MG63 (cell line): ENCODE measurements at regions not wholly inside any gene's neighbourhood (a gene's known extent, or its start where the extent isn't known, plus 50 kb on each side); places are given as distances from the start of the nearest gene placed in this dataset.

Experiments
- DNase-seq: peaks from one replicate; pipeline ENCODE4 v3.0.0-alpha.2; 2020
- H3K27me3 ChIP-seq: fragments of 250-450 bp; sonication (Bioruptor Pico); 2 replicates; pipeline ENCODE4 v1.5.1; 2020; ENCODE audit warnings: mild to moderate bottlenecking, moderate library complexity
- H3K36me3 ChIP-seq: fragments of 250-450 bp; sonication (Bioruptor Pico); 2 replicates; pipeline ENCODE4 v1.5.1; 2020; ENCODE audit warnings: mild to moderate bottlenecking, moderate library complexity
- H3K4me3 ChIP-seq: fragments of 250-450 bp; sonication (Bioruptor Pico); 2 replicates; pipeline ENCODE4 v1.5.1; 2020; ENCODE audit warnings: mild to moderate bottlenecking, moderate library complexity
- H3K9me3 ChIP-seq: fragments of 250-450 bp; sonication (Bioruptor Pico); 2 replicates; pipeline ENCODE4 v1.5.1; 2020; ENCODE audit warnings: mild to moderate bottlenecking, moderate library complexity

DNA sequence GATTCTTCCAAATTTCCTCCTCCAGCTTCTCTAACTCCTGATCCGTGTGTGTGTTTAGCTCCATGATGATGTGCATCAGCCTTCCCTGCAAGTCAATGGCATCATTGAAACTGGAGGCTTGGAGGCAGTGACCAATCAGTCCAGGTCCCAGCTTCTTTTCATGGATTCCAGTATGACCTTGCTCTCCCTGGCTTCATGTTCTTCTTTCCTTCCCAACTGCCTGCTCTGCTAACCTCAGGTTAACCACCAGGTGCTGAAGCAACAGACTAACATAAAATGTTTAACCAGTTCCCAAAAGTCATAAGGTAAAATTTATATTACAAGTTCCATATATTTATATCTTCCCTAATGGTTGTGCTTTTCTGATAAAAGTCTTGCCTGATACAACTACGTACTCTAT is 512.8 kb upstream of the EPHA7 start:
- no peak overlapping the region for H3K4me3 ChIP-seq
- H3K27me3 ChIP-seq: no peaks in the 10 kb centered on the region
- DNase-seq: no peak
- H3K36me3 ChIP-seq: no peaks in the 10 kb centered on the region
- no peaks in the 10 kb centered on the region for H3K9me3 ChIP-seq

DNA sequence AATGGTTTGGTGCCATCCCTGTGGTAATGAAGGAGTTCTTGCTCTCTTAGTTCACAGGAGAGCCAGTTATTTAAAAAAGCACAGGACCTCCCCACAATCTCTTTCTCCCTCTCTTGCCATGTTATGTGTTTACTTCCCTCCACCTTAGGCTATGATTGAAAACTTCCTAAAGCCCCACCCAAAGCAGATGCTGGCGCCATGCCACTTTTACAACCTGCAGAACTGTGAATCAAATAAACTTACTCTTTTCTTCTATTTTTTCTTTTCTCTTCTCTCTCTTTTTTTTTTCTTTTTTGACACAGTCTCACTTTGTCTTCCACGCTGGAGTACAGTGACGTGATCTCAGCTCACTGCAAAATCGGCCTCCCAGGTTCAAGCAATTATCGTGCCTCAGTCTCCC is 508.4 kb upstream of the EPHA7 start:
- no peaks in the 10 kb centered on the region for H3K9me3 ChIP-seq
- H3K36me3 ChIP-seq: no peaks in the 10 kb centered on the region
- no peaks in the 10 kb centered on the region for H3K27me3 ChIP-seq
- H3K4me3 ChIP-seq: peak overlapping the region; percentile 12
- DNase-seq: peak; percentile 5

DNA sequence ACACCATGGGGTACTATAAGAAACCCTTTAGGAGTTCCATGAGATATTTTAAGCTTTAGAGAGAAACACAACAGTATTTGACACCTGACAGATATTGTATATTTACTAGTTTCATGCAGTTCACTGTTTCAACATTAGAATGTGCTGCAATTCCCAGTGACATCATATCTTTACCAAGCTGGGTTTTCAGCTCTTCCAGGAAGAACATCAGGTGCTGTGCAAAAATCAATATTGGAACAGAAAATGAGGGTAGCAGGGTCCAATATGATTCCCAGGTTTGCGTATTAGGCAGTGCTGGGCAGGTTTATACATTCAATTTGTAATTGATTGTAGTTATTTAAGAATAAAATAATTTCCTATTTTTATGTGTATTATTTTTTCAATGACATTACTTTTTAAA is 500.0 kb upstream of the EPHA7 start:
- no peak for DNase-seq
- Histone ChIP-seq H3K36me3 (no peaks in the 10 kb centered on the region), H3K4me3 (no peak overlapping the region), H3K9me3 (peaks cover 3% of the 10 kb centered on the region), H3K27me3 (no peaks in the 10 kb centered on the region)

DNA sequence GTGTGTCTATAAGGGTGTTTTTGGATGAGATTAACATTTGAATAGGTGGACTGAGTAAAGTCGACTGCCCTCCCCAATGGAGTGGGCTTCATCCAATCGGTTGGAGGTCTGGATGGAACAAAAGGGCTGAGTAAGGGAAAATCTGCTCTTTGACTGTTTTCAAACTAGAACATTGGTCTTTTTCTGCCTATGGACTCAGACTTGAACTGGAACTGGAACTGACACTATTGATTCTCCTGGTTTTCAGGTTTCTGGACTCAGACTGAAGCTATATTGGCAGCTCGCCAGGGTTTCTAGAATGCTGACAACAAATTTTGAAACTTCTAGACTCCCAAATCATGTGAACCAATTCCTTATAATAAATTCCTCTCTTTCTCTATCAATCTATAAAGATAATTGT is 498.9 kb upstream of the EPHA7 start:
- H3K9me3 ChIP-seq: peaks cover 3% of the 10 kb centered on the region
- no peaks in the 10 kb centered on the region for H3K27me3 ChIP-seq
- no peak for DNase-seq
- no peaks in the 10 kb centered on the region for H3K36me3 ChIP-seq
- H3K4me3 ChIP-seq: no peak overlapping the region

DNA sequence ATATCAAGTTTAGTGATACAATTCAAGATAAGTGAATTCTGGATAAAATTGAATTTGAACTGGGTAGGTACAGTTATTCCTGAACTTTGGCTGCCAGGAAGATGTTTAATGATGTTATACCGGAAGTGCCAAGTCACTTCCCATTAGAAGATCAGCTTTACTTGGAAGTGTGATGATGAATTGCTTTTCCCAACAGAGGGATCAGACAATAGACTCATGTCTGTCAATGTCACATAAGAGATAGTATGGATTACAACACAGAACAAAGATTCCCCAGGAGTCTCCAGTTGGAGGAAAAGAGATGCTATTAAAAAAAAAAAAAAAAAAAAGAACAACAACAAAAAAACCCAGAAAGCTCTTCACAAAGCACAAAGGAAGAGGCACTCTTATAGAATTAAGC is 497.9 kb upstream of the EPHA7 start:
- Histone ChIP-seq H3K9me3 (peaks cover 3% of the 10 kb centered on the region), H3K4me3 (no peak overlapping the region), H3K27me3 (no peaks in the 10 kb centered on the region), H3K36me3 (no peaks in the 10 kb centered on the region)
- DNase-seq: no peak

DNA sequence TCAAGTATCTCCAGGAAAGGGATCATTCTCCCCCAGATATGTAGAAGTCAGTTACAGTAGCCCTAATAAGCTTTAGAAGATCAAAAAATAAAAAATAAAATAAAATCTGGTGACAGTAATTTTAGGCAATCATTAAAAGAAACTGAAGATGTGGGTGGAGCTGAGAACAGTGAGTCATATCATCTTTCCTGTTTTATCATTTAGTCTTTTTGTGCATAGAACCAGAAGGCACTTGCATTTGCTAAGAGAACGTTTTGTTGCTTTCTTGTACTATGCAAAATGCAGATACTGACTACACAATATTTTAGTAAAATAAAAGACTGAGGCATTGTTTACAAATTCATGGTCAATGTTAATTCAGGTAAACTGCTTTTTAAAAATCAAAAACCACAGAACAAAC is 497.4 kb upstream of the EPHA7 start:
- Histone ChIP-seq H3K27me3 (no peaks in the 10 kb centered on the region), H3K36me3 (no peaks in the 10 kb centered on the region), H3K4me3 (no peak overlapping the region), H3K9me3 (peaks cover 3% of the 10 kb centered on the region)
- no peak for DNase-seq

DNA sequence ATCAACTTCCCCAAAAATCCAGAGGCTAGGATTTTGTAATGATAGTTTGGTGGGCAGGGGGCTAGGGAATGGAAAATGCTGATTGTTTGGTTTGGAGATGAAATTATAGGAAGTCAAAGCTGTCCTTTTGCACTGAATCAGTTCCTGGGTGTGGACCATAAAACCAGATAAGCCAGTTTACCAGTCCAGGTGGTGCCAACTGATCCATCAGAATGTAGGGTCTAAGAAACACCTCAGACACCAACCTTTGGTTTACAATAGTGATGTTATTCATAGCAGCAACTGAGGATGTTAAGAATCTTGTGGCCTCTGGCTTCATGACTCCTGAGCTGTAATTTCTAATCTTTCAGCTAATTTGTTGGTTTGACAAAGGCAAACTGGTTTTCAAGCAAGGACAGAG is 496.6 kb upstream of the EPHA7 start:
- no peak overlapping the region for H3K4me3 ChIP-seq
- H3K27me3 ChIP-seq: no peaks in the 10 kb centered on the region
- no peak for DNase-seq
- H3K36me3 ChIP-seq: no peaks in the 10 kb centered on the region
- peaks cover 3% of the 10 kb centered on the region for H3K9me3 ChIP-seq

DNA sequence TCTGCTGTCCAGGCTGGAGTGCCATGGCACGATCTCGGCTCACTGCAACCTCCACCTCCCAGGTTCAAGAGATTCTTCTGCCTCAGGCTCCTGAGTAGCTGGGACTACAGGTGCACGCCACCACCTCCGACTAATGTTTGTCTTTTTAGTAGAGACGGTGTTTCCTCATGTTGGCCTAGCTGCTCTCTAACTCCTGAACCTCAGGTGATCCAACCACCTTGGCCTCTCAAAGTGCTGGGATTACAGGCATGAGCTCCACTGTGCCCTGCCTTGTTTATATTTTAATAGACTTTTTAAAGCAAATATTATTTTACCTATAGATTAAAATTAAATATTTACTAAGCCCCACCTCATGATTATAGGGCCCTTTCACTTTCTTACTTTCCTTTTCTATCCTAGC is 483.2 kb upstream of the EPHA7 start:
- H3K27me3 ChIP-seq: no peaks in the 10 kb centered on the region
- H3K36me3 ChIP-seq: no peaks in the 10 kb centered on the region
- no peaks in the 10 kb centered on the region for H3K9me3 ChIP-seq
- no peak overlapping the region for H3K4me3 ChIP-seq
- no peak for DNase-seq

DNA sequence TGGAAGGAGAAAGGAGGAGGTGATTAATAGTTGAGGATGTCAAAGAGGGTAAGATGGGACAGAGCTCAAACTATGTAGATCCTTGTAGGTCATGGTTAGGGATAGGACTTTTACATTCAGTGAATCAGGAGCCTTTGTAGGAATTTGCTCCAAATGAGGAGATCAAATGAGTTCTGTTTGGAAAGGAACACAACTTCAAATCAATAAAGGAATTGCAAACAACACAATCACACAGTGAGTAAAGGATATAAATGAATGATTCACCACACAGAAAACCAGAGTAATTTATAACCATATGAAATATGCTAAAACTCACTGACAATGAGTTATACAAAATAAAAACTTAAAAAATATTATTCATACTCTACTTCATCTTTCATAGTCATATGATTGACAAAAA is 480.8 kb upstream of the EPHA7 start:
- DNase-seq: no peak
- no peak overlapping the region for H3K4me3 ChIP-seq
- H3K27me3 ChIP-seq: no peaks in the 10 kb centered on the region
- H3K9me3 ChIP-seq: no peaks in the 10 kb centered on the region
- H3K36me3 ChIP-seq: no peaks in the 10 kb centered on the region

DNA sequence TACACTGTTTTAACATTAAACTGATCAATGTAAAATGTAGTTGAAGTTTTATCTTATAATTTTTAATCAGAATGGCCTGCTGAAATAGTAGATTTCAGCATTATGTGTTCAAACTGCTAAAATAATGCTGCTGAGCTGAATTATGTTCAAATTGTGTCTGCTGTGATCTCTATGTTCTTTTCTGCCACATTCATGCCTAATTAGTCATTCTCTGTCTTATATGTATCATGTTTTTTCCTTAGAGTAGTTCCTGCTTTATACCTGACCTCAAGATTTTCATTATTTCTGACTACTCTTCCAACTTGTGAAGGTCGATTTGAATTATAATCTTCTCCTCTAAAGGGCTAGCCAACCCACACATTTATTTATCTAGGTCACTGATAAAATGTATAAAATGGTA is 476.7 kb upstream of the EPHA7 start:
- H3K36me3 ChIP-seq: no peaks in the 10 kb centered on the region
- DNase-seq: no peak
- no peaks in the 10 kb centered on the region for H3K9me3 ChIP-seq
- no peaks in the 10 kb centered on the region for H3K27me3 ChIP-seq
- H3K4me3 ChIP-seq: no peak overlapping the region

DNA sequence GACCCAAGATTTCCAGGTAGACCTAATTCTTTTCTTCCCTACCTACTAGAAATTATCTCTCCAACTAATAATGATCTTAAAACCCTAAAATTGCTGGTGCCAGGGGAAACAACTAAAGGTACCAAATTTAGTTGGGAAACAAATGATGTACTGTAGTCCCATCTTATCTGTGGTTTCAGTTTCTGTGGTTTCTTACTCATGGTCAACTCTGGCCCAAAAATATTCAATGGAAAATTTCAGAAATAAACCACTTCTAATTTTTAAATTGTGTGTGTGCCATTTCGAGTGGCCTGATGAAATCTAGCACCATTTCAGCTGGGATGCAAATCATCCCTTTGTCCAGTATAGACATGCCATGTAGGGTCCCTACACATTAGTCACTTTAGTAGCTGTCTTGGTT is 475.2 kb upstream of the EPHA7 start:
- Histone ChIP-seq H3K36me3 (no peaks in the 10 kb centered on the region), H3K27me3 (no peaks in the 10 kb centered on the region), H3K4me3 (no peak overlapping the region), H3K9me3 (no peaks in the 10 kb centered on the region)
- no peak for DNase-seq

DNA sequence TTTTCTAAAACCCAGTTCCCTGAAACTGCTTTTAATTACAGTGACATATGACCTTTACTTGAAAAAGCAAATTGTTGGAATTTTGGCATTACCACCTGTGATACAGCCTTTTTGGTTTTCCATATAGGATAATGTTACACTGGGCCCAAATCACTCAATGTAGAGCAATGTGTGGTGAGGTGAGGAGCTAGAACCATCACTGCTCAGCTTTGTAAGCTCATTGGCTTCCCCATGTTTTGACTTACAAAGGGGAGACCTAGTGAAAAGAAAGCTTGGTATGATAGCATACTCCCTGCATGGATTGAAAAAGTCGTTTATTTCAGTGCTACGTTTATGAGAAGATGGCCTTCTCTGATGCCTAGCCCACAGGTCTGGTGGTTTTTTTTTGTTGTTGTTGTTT is 470.4 kb upstream of the EPHA7 start:
- no peak overlapping the region for H3K4me3 ChIP-seq
- H3K9me3 ChIP-seq: no peaks in the 10 kb centered on the region
- H3K36me3 ChIP-seq: no peaks in the 10 kb centered on the region
- no peak for DNase-seq
- no peaks in the 10 kb centered on the region for H3K27me3 ChIP-seq

DNA sequence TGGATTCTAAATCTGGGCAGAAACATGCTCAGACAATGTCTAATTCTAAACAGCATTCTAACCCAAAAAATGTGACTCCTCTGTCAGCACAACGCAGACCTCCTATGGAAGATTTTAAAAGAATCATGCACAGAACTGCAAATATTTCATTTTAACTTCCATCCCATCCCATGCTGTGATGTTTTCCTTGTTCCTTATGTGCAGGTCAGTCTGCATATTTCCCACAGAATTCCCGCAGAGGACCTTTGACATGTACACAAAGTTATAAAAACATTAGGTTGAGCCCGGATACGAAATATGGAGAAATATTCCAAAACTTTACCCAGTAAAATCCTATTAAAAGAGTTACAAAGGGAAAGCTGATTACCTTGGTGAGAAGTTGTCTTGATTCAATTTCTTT is 467.1 kb upstream of the EPHA7 start:
- no peaks in the 10 kb centered on the region for H3K36me3 ChIP-seq
- H3K9me3 ChIP-seq: no peaks in the 10 kb centered on the region
- H3K4me3 ChIP-seq: no peak overlapping the region
- no peaks in the 10 kb centered on the region for H3K27me3 ChIP-seq
- DNase-seq: no peak

DNA sequence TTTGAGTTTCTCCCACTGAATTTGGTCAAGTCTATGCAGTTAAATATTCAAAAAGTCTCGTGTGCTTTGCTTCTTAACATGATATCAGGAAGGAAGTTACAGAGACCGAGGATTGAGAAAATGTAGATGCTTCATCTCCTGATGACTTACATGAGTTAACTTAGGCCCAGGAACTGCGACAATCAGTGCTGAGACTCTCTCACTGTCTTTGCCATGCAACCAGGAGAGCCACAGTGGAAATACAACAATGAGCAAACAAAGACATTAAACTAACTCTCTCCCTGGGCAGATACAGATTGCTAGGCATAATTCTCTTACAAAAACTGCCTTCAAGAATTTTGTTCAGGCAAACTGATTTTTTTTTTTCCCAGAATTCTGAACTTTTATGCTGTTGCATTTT is 440.6 kb upstream of the EPHA7 start:
- no peak overlapping the region for H3K4me3 ChIP-seq
- no peak for DNase-seq
- no peaks in the 10 kb centered on the region for H3K27me3 ChIP-seq
- no peaks in the 10 kb centered on the region for H3K9me3 ChIP-seq
- no peaks in the 10 kb centered on the region for H3K36me3 ChIP-seq

DNA sequence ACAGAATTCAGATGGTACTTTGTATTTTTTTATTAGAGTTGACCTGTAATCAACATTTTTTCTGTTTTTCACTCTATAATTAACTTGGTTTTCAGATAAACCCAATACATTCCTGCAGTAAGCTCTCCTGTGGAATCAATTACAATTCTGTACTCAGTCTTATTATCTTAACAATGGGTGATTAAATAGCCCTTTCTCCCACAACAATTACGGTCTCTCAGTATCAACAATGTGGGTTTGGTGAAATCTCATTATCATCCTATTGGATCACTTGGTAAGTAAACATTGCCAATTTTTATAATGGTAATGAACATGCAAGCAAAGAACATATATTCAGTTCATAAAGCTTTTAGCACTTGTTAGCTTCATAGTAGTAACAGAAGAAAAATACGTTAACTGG is 438.9 kb upstream of the EPHA7 start:
- no peak for DNase-seq
- no peaks in the 10 kb centered on the region for H3K27me3 ChIP-seq
- no peaks in the 10 kb centered on the region; the same call in 1 of the 2 replicates for H3K9me3 ChIP-seq
- no peak overlapping the region for H3K4me3 ChIP-seq
- H3K36me3 ChIP-seq: no peaks in the 10 kb centered on the region

DNA sequence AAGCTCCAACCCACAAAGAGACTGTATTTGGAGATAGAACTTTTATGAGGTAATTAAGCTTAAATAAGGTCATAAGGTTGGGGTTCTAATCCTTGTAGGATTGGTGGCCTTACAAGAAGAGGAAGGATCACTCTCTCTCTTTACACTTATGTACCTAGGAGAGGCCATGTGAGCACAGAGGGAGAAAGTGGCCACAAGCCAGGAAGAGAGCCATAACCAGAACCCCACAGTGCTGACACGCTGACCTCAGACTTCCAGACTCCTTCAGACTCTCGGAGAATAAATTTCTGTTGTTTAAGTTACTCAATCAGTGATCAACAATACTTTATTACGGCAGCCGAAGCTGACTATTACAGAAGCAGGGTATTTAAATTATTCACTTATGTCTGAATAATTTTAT is 430.5 kb upstream of the EPHA7 start:
- Histone ChIP-seq H3K36me3 (no peaks in the 10 kb centered on the region), H3K27me3 (no peaks in the 10 kb centered on the region), H3K4me3 (no peak overlapping the region), H3K9me3 (no peaks in the 10 kb centered on the region; the same call in none of the 2 replicates)
- peak; percentile 3 for DNase-seq

DNA sequence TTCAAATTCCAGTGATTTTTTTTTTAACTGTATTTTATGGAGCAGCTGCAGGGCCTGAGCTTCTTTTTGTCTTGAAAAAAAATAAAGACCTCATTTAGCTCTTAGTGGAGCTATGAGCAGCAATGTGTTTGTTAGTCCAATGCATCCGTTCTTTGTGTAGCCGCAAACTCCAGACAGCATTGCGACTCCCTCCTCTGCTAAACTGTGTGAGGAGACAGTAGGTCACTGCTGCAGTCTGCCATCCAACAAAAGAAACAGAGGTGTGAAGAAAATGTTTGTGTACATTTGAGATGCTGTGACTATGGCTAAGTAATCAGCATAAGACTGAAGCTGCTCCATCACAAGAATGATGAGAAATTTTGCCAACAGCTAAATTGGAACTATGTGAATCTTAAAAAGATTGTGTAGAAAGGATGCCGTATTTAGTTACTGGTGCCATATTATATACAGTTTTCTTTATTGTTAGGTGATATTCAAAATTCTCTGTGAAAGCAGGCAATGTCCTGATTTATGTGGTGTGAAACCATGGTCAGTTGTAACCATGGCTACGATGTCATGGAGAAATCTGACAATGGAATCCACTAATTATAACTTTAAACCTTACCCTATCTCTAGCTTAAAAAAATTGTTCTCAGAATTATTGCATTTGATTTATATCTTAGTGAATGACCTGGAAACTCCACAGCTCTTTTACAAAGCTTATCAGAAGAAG is 428.8 kb upstream of the EPHA7 start:
- no peaks in the 10 kb centered on the region for H3K27me3 ChIP-seq
- DNase-seq: no peak
- no peak overlapping the region for H3K4me3 ChIP-seq
- no peaks in the 10 kb centered on the region for H3K36me3 ChIP-seq
- H3K9me3 ChIP-seq: no peaks in the 10 kb centered on the region; the same call in 1 of the 2 replicates

DNA sequence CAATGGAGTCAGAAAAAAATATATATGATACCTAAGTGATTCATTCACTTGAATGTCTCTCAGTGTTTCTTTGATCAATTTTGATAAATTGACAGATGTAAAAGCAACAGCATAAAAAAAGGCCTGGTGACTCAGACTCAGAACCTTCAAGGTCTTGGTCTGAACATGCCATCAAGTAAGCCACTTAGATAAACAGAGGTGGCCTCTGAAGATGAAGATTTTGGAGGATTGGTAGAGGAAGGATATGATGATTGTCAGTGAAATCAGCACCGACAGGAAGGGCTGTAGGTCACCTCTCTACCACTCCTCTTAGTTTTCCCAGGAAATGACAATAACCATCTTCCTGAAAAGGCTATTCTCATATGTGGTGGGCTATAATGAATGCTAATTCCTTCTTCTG is 422.8 kb upstream of the EPHA7 start:
- Histone ChIP-seq H3K36me3 (no peaks in the 10 kb centered on the region), H3K9me3 (no peaks in the 10 kb centered on the region), H3K4me3 (no peak overlapping the region), H3K27me3 (no peaks in the 10 kb centered on the region)
- DNase-seq: no peak
